Caco-2 (cell line): ENCODE measurements at regions not wholly inside any gene's neighbourhood (a gene's known extent, or its start where the extent isn't known, plus 50 kb on each side); places are given as distances from the start of the nearest gene placed in this dataset.

Experiments used
- BruUV-seq: library from RNA; stranded (reverse); fragments of 400-500 nt; replicated peaks from 2 replicates; lab custom pipeline; 2021; lab: Mats Ljungman, UMichigan
- CTCF ChIA-PET: fragments of 300-600 bp; sonication (Branson Sonifier 250); formaldehyde crosslinking; loops from one replicate; lab custom pipeline; 2022; ENCODE audit warnings: antibody characterized with exemption; lab: Charles Lee
- POLR2A ChIA-PET: fragments of 300-600 bp; sonication (Branson Sonifier 250); formaldehyde crosslinking; loops from one replicate; lab custom pipeline; 2022; ENCODE audit warnings: antibody characterized with exemption; lab: Charles Lee
- DNase-seq, 2 experiments: peaks; one replicate each; pipeline versions ENCODE4 v3.0.0 to v3.0.0-alpha.2; 2020 to 2022
- H3K27me3 ChIP-seq: replicated peaks from 2 replicates; pipeline ENCODE4 v1.6.0; 2011; ENCODE audit warnings: low read length; ENCODE audit not compliant: control insufficient read depth, insufficient read depth
- H3K36me3 ChIP-seq: 2 replicates; pipeline ENCODE4 v1.5.1; 2011; ENCODE audit warnings: low read length; ENCODE audit not compliant: control insufficient read depth, insufficient read depth
- H3K4me1 ChIP-seq: fragments of 250-450 bp; sonication (Bioruptor Pico); 2 replicates; pipeline ENCODE4 v1.5.1; 2020; ENCODE audit warnings: mild to moderate bottlenecking
- H3K4me3 ChIP-seq: 2 replicates; pipeline ENCODE4 v1.5.1; 2011; ENCODE audit warnings: low read depth, mild to moderate bottlenecking, control low read depth, low read length
- H3K9me3 ChIP-seq: fragments of 250-450 bp; sonication (Bioruptor Pico); 2 replicates; pipeline ENCODE4 v1.5.1; 2020; ENCODE audit warnings: mild to moderate bottlenecking, moderate library complexity
- H3K27ac Mint-ChIP-seq: one replicate; pipeline ENCODE4 v1.8.0; 2022; ENCODE audit warnings: mixed read lengths; ENCODE audit not compliant: unreplicated experiment
- H3K27me3 Mint-ChIP-seq: one replicate; pipeline ENCODE4 v1.8.0; 2022; ENCODE audit warnings: mixed read lengths; ENCODE audit not compliant: insufficient read depth, unreplicated experiment
- H3K36me3 Mint-ChIP-seq: one replicate; pipeline ENCODE4 v1.8.0; 2022; ENCODE audit warnings: mild to moderate bottlenecking, mixed read lengths; ENCODE audit not compliant: insufficient read depth, unreplicated experiment
- H3K4me1 Mint-ChIP-seq: one replicate; pipeline ENCODE4 v1.8.0; 2022; ENCODE audit warnings: low read depth, mixed read lengths; ENCODE audit not compliant: unreplicated experiment
- H3K4me3 Mint-ChIP-seq: one replicate; pipeline ENCODE4 v1.8.0; 2022; ENCODE audit warnings: mild to moderate bottlenecking, moderate library complexity, mixed read lengths; ENCODE audit not compliant: unreplicated experiment
- H3K9me3 Mint-ChIP-seq: one replicate; pipeline ENCODE4 v1.8.0; 2022; ENCODE audit warnings: mixed read lengths; ENCODE audit not compliant: unreplicated experiment
- CTCF ChIP-seq, 2 experiments: fragments of 200-600 bp in 1 of 2; IDR thresholded peaks; 1 replicate in 1 of 2; 2 replicates in 1 of 2; pipeline versions ENCODE4 v1.5.1 to v1.8.0; 2011 to 2022; ENCODE audit warnings: antibody characterized with exemption in 1 of 2, control low read depth in 1 of 2, inconsistent platforms in 1 of 2, low read depth in 1 of 2, low read length in 1 of 2, mild to moderate bottlenecking in 1 of 2, moderate library complexity in 1 of 2; ENCODE audit not compliant: insufficient read depth in 1 of 2, severe bottlenecking in 1 of 2, unreplicated experiment in 1 of 2
- intact Hi-C: fragments of 100-400 bp; cut with micrococcal nuclease; formaldehyde crosslinking; loops from one replicate; pipeline ENCODE4 v1.10.0; 2022; ENCODE audit not compliant: unreplicated experiment

DNA sequence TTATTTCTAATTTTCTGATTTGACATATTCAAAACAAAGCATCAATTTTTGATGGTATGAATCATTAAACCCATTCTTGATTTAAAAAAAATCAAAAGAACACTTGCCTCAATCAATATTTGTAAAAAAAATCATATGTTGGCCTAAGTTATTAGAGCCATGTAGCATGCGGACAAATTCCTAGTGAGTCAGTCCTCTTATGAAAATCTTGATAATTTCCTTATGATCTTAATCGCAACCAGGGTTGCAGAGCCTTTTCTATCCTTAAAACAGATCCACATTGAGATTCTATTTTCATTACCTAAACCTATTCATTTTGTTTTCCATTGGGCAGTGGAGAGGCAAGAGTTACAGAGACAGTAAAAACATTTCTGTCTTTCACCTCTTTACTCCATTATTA is 203.2 kb downstream of the ARL4A start:
- no peaks in the 10 kb centered on the region for H3K9me3 ChIP-seq
- no peaks in the 10 kb centered on the region for H3K27me3 ChIP-seq
- Mint-ChIP-seq H3K27ac (no peak overlapping the region), H3K4me1 (no peaks in the 10 kb centered on the region), H3K36me3 (no peaks in the 10 kb centered on the region), H3K4me3 (no peak overlapping the region), H3K27me3 (no peaks in the 10 kb centered on the region), H3K9me3 (no peaks in the 10 kb centered on the region)
- H3K4me1 ChIP-seq = no peaks in the 10 kb centered on the region
- H3K36me3 ChIP-seq = no peaks in the 10 kb centered on the region
- no peak for DNase-seq
- POLR2A ChIA-PET = no interaction called here
- no peak overlapping the region for H3K4me3 ChIP-seq
- CTCF ChIA-PET = no interaction called here
- no TSS peak for BruUV-seq
- TF ChIP-seq CTCF (IDR thresholded peaks at IDR 0.05; ENCODE audit: insufficient read depth in 1 of 2, low read depth in 1 of 2, low read length in 1 of 2, severe bottlenecking in 1 of 2, unreplicated experiment in 1 of 2) = no peak
- intact Hi-C loops = no loop called here

DNA sequence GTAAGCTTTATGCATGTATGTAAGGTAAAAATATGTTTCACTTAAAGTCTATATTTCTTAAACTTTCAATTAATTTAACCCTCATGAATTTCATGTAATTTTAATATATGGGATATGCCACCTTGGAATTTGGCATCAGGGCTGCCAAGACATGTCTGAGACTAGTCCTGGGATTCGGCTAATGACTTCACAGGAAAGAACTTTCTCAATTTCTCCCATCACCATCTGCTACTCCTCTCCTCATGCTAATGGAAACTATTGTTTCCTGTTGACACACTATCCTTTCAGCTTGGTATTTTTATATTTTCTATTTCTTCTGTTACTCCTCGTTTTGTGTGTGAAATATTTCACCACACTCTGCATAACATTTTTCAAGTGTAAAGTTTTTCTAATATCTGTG is 205.9 kb downstream of the ARL4A start:
- DNase-seq = no peak

DNA sequence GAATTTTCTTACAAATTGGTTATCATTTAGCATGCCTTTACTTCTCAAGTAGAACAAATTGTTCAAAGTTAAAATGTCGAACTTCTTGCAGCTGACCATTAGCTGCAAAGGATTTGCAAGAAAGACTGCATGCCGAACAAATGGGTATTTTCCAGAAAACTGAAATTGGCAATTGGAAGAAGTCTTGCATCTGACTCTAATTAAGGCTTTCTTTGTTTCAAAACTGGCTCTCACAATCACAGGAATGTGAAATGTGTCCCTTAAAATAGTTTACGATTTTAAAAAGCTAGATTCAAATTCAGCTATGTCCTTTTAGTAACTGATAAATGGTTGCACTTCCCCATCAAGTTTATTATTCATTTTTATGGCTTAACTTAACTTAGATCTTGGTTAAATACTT is 207.9 kb downstream of the ARL4A start:
- CTCF ChIA-PET = no interaction called here

More for the DNA sequence above, 205.9 kb downstream of the ARL4A start:
- intact Hi-C loops = no loop called here
- H3K27me3 ChIP-seq = no peaks in the 10 kb centered on the region
- ChIA-PET POLR2A (no interaction called here), CTCF (no interaction called here)
- no peaks in the 10 kb centered on the region for H3K9me3 Mint-ChIP-seq
- no peaks in the 10 kb centered on the region for H3K36me3 ChIP-seq
- H3K27ac Mint-ChIP-seq = no peak overlapping the region
- no peaks in the 10 kb centered on the region for H3K9me3 ChIP-seq
- no peak overlapping the region for H3K4me3 Mint-ChIP-seq
- H3K4me1 ChIP-seq = peaks cover 6% of the 10 kb centered on the region
- peaks cover 3% of the 10 kb centered on the region for H3K4me1 Mint-ChIP-seq
- no peaks in the 10 kb centered on the region for H3K36me3 Mint-ChIP-seq
- TF ChIP-seq CTCF (IDR thresholded peaks at IDR 0.05; ENCODE audit: insufficient read depth in 1 of 2, low read depth in 1 of 2, low read length in 1 of 2, severe bottlenecking in 1 of 2, unreplicated experiment in 1 of 2) = no peak
- H3K4me3 ChIP-seq = no peak overlapping the region
- H3K27me3 Mint-ChIP-seq = no peaks in the 10 kb centered on the region
- BruUV-seq = no TSS peak

More for the DNA sequence above, 207.9 kb downstream of the ARL4A start:
- no peak for DNase-seq
- intact Hi-C loops = no loop called here
- H3K4me1 Mint-ChIP-seq = peaks cover 12% of the 10 kb centered on the region
- H3K27ac Mint-ChIP-seq = no peak overlapping the region
- no peaks in the 10 kb centered on the region for H3K9me3 Mint-ChIP-seq
- no peaks in the 10 kb centered on the region for H3K27me3 ChIP-seq
- H3K9me3 ChIP-seq = no peaks in the 10 kb centered on the region
- no peak overlapping the region for H3K4me3 ChIP-seq
- H3K4me3 Mint-ChIP-seq = no peak overlapping the region
- H3K36me3 ChIP-seq = no peaks in the 10 kb centered on the region
- no peaks in the 10 kb centered on the region for H3K36me3 Mint-ChIP-seq
- peaks cover 17% of the 10 kb centered on the region for H3K4me1 ChIP-seq
- no TSS peak for BruUV-seq
- no peaks in the 10 kb centered on the region for H3K27me3 Mint-ChIP-seq
- POLR2A ChIA-PET = no interaction called here
- no peak for TF ChIP-seq CTCF (IDR thresholded peaks at IDR 0.05; ENCODE audit: insufficient read depth in 1 of 2, low read depth in 1 of 2, low read length in 1 of 2, severe bottlenecking in 1 of 2, unreplicated experiment in 1 of 2)
